GM19467 (cell line): ENCODE measurements at regions not wholly inside any gene's neighbourhood (a gene's known extent, or its start where the extent isn't known, plus 50 kb on each side); places are given as distances from the start of the nearest gene placed in this dataset.
"Not testable (repeated sequence)": the region's sequence is repeated elsewhere in the genome, so short reads cannot be mapped to it uniquely, and the experiment has no call there.

Experiments
- ATAC-seq: cut with Tn5 transposase; IDR thresholded peaks from one replicate; pipeline ENCODE4 v1.9.1; 2021; ENCODE audit warnings: mild to moderate bottlenecking, moderate library complexity; ENCODE audit not compliant: unreplicated experiment

DNA sequence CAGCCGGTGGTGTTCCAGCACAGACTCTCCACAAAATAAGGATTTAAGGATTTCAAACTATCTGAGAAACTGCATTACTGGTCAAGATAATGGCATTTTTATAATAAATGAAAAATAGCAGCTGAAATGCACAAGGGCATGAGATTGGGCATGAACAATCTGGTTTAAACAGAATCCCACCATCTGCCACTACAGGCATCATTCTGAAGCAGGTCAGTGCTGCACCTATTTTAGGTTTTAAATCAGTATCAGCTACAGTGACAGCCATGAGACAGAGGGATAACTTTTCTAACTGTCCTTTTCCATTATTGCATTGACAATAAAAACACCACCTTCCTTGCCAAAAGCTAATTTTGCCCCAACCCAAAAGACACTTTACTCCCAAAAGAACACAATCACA, 186.8 kb downstream of the ETV1 start:
- no peak for ATAC-seq

DNA sequence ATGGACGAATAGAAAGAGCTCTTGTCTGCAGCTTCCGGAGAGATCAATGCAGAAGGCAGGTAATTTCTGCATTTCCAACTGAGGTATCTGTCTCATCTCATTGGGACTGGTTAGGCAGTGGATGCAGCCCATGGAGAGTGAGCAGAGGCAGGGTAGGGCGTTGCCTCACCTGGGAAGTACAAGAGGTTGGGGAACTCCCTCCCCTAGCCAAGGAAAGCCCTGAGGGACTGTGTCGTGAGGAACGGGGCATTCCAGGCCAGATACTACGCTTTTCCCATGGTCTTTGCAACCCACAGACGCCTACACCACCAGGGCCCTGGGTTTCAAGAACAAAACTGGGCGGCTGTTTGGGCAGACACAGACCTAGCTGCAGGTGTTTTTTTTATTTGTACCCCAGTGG, 186.3 kb downstream of the ETV1 start:
- ATAC-seq, result no peak

DNA sequence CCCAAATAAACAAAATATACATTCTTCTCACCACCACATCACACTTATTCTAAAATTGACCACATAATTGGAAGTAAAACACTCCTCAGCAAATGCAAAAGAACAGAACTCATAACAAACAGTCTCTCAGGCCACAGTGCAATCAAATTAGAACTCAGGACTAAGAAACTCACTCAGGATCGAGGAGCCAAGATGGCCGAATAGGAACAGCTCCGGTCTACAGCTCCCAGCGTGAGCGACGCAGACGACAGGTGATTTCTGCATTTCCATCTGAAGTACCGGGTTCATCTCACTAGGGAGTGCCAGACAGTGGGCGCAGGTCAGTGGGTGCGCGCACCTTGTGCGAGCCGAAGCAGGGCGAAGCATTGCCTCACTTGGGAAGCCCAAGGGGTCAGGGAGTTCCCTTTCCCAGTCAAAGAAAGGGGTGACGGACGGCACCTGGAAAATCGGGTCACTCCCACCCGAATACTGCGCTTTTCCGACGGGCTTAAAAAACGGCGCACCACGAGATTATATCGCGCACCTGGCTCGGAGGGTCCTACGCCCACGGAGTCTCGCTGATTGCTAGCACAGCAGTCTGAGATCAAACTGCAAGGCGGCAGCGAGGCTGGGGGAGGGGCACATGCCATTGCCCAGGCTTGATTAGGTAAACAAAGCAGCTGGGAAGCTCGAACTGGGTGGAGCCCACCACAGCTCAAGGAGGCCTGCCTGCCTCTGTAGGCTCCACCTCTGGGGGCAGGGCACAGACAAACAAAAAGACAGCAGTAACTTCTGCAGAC, 183.2 kb downstream of the ETV1 start:
- ATAC-seq, result not testable (repeated sequence)

DNA sequence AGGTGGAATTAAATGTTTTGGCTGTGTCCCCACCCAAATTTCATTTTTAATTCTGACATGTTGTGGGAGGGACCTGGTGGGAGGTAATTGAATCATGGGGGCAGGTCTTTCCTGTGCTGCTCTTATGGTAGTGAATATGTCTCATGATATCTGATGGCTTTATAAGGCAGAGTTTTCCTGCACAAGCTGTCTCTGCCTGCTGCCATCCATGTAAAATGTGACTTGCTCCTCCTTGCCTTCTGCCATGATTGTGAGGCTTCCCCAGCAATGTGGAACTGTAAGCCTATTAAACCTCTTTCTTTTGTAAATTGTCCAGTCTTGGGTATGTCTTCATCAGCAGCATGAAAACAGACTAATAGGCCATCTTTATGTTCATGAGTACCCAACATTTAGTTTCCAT, 172.2 kb downstream of the ETV1 start:
- ATAC-seq, result not testable (repeated sequence)

DNA sequence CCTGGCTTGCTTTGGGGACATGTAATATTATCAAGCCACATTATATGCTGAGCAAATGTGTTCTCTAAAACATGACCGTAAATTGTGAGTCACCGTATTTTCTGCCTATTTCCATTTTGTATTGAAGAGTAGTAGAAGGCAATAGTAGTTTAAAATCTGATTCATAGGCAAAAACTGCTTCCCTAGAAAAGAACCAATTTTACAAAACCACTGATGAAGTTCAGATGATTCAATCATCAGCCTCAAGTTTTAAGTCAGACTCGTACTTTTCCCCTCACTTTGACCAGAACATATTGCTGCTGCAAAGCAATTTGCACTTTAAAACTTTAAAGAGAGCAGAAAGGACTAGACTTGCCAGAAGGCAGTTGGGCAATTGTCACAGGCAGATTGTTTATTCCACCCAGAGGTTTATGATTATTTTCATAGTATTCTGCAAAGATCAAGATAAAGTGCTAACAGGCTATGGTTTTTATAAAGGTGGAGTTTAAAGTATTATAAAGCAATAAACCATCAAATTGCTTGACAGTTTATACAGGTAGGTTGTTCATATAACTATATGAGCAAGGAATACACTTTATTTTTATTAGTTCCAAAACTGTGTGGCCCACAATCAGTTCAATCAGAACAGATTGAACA, 168.2 kb downstream of the ETV1 start:
- ATAC-seq, result no peak

DNA sequence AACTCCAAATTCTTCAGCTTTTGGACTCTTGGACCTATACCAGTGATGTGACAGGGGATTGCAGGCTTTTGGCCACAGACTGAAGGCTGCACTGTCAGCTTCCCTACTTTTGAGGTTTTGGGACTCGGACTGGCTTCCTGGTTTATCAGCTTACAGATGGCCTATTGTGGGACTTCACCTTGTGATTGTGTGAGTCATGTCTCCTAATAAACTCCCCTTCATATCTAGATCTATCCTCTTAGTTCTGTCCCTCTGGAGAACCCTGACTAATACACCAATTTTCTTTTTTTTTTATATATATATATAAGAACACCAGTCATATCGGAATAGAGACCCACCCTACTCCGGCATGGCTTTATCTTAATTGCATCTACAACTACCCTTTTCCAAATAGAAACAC, 166.8 kb downstream of the ETV1 start:
- ATAC-seq, result no peak

DNA sequence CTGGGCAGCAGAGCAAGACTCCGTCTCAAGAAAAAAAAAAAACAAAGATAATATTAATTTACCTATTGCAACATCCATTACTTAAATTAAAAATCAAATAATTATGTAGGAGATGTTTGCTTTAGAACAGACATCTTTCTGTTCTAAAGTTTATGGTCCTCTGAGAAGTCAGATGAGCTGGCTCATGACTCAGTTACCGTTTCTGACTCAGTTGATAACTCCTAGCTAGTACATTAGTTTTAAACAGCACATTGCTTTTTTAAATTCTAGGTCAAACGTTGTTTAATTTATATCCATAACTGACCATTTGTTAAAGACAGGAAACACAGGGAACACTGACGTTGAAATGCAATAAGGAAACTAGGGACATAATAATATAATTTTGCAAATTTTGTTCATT, 162.7 kb downstream of the ETV1 start:
- ATAC-seq, result no peak

DNA sequence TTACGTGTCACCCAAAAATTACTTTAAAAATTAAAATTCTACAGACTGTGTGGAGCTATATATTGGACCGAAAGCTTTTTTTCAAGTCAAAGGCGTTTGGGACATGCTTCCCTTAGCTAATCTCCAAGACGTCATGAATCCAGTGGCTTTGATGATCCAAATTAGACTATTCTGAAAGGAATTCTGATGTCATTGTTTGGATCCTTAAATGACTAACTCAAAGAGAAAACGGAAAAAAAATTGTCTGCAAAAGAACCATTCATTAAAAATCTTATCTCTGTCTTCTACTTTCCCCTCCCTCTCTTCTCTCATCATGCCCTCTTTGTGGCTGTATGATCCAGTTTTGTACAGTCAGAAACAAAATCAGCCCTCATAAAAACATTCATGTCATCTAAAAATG, 161.8 kb downstream of the ETV1 start:
- ATAC-seq, result no peak

DNA sequence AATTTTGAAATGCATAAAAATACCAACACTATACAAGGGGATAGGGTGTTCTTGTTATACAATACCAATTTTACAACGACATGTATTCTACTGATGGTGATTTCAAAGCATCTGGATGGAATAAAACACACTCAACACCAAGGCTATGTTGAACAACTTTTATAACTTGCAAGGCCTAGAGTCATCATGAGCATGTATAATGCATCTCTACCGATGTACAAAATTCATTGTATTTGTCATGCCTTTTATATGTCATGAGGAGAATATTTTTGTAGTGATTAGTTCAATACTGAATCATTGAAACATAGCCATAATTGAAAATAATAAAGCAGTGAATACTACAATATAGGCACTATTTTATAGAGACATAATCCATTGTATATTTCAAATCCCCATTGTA, 160.2 kb downstream of the ETV1 start:
- ATAC-seq, result no peak

DNA sequence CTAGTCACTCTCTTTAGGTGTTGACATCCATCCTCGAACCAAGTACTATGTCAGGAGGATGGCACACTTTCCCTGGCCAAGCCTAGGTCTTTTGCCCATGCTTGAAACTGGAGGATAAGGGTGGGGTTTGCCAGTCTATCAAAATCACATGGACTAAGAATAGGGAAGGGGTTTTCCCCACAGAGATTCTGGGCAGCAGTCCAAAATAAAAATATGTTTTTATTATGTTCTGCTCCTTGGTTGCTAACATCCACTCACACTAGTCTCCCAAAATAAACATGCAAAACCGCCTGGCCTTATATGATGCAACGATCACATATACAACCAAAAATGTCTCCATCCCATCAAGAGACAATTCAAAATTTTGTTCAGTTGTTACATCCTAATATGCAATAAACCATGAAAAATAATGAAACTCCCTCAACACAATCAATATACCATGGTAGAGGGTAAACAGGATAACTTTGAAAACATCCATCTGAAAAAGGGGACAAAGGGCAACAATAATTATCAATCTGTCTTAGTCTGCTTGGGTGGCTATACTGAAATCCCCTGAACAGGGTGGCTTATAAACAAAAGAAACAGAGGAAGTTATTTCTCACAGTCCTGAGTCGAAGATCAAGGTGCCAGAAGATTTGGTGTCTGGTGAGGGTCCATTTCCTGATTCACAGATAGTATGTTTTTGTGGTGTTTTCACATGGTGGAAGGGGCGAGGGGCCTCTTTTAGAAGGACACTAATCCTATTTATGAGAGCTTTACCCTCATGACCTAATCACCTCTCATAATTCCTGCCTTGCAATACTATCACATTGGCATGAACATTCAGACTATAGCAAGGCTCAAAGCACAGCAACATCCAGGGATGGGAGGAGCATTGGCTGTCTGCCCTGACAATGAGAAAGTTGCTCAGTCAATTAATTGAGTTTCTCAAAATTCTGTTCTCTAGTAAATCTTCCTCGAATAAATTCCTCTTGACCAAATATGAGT, 159.3 kb downstream of the ETV1 start:
- no peak for ATAC-seq

DNA sequence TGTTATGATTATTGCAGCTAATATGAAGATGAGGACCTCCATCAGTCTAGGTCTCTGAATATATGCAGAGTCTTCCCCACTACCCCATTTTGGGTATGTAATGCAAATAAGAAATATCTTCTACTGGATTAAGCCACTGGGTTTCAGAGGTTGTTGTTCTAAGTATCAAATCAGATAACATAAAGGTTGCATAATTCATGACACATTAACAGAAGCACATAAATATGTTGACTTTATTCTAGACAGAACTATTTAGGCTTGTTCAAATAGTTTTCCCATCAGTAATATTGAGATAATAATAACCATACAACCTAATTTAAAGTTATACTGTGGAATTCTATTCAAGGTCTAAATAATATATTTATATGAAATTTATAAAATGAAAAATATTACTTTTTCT, 157.1 kb downstream of the ETV1 start:
- no peak for ATAC-seq

DNA sequence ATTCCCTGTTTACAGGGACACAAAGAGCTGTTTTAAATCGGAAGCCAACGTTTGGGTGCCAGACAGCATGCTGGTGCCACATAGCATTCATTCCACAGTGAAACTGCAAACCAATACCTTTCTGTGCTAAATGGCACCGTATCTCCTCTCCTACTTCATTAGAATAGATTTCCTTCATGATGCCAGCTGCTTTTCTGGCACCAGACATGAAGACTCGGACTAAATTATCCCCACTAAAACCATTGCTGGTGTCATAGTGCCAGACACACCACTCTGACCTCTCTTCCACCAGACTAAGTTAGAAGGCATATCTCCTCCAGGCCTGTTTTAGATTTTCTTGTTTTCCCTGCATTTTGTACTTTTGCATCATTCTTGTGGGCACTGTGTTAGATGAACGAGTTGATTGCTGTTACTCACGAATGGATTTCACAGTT, 155.1 kb downstream of the ETV1 start:
- ATAC-seq, result no peak

DNA sequence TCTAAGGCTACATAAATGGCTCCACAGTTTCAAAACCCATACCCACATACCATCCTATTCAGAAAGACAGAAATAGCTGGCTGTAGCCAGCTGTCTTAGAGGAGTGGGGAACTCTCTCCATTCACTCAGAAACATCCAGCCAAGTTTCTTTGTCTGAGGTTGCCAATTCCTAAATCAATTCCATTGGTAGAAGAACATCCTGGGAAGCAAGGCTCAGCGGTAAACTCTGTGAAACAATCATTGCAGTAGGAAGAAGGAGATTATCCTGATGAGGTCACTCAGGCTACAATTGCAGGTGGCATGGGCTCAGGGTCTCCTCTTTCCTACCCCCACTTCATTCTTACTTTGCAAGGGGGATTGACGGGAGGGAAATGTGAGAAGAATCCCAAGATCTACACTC, 154.0 kb downstream of the ETV1 start:
- no peak for ATAC-seq

DNA sequence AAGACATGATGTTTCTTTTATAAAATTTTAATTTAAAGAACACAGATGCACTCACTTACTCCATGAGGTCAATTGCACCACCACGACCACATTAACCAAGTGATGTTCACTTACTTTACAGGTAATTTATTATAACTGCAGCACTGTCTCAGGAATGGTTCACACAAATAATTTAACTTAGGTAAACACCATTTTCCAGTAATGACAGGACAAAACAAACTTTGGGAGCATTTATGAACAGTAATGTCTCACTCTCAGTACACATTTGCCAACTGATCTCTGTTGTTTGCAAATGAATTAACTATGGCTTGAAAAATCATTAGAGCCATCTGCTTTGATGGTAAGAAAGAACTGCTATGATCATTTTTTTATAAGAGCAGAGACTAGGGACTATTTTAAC, 150.4 kb downstream of the ETV1 start:
- ATAC-seq, result no peak
